Progenitor cell of endocrine pancreas (in vitro differentiated cells): ENCODE measurements at regions not wholly inside any gene's neighbourhood (a gene's known extent, or its start where the extent isn't known, plus 50 kb on each side); places are given as distances from the start of the nearest gene placed in this dataset.

Experiments used
- DNase-seq: peaks from one replicate; pipeline ENCODE4 v3.0.0; 2021; ENCODE audit warnings: low spot score; ENCODE audit not compliant: unreplicated experiment
- H3K27ac Mint-ChIP-seq: 2 replicates; pipeline ENCODE4 v1.8.0; 2021; ENCODE audit warnings: mild to moderate bottlenecking, moderate library complexity, mixed read lengths
- H3K27me3 Mint-ChIP-seq: 2 replicates; pipeline ENCODE4 v1.8.0; 2021; ENCODE audit warnings: mixed read lengths
- H3K36me3 Mint-ChIP-seq: 2 replicates; pipeline ENCODE4 v1.8.0; 2022; ENCODE audit warnings: mixed read lengths; ENCODE audit not compliant: insufficient read depth
- H3K4me1 Mint-ChIP-seq: 2 replicates; pipeline ENCODE4 v1.8.0; 2021; ENCODE audit warnings: low read depth, mixed read lengths
- H3K4me3 Mint-ChIP-seq: 2 replicates; pipeline ENCODE4 v1.8.0; 2021; ENCODE audit warnings: low read depth, mild to moderate bottlenecking, moderate library complexity, mixed read lengths
- H3K9me3 Mint-ChIP-seq: 2 replicates; pipeline ENCODE4 v1.8.0; 2021; ENCODE audit warnings: low read depth, mixed read lengths
- TF ChIP-seq, protein P1 (sequence below): fragments of 200-600 bp; sonication (generic); IDR thresholded peaks from one replicate; pipeline ENCODE4 v1.5.0; 2021; ENCODE audit warnings: antibody characterized with exemption, mild to moderate bottlenecking; ENCODE audit not compliant: unreplicated experiment

DNA sequence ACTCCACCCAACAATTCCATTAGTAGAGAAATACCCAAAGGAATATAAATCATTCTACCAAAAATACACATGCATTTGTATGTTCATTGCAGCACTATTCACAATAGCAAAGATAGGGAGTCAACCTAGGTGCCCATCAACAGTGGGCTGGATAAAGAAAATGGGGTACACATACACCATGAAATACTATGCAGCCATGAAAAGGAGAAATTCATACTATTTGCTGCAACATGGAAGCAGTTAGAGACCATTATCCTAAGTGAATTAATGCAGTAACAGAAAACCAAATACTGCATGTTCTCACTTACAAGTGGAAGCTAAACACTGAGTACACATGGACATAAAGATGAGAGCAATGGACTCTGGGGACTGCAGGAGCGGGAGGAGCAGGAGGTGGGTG, 72.4 kb upstream of the MBOAT1 start:
- H3K27ac Mint-ChIP-seq: no peak overlapping the region
- peaks cover 64% of the 10 kb centered on the region for H3K27me3 Mint-ChIP-seq
- TF ChIP-seq, protein P1, sequence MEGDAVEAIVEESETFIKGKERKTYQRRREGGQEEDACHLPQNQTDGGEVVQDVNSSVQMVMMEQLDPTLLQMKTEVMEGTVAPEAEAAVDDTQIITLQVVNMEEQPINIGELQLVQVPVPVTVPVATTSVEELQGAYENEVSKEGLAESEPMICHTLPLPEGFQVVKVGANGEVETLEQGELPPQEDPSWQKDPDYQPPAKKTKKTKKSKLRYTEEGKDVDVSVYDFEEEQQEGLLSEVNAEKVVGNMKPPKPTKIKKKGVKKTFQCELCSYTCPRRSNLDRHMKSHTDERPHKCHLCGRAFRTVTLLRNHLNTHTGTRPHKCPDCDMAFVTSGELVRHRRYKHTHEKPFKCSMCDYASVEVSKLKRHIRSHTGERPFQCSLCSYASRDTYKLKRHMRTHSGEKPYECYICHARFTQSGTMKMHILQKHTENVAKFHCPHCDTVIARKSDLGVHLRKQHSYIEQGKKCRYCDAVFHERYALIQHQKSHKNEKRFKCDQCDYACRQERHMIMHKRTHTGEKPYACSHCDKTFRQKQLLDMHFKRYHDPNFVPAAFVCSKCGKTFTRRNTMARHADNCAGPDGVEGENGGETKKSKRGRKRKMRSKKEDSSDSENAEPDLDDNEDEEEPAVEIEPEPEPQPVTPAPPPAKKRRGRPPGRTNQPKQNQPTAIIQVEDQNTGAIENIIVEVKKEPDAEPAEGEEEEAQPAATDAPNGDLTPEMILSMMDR: no peak
- H3K9me3 Mint-ChIP-seq: peaks cover 31% of the 10 kb centered on the region
- peaks cover 3% of the 10 kb centered on the region for H3K36me3 Mint-ChIP-seq
- no peak for DNase-seq
- no peak overlapping the region for H3K4me3 Mint-ChIP-seq
- peaks cover 2% of the 10 kb centered on the region for H3K4me1 Mint-ChIP-seq

DNA sequence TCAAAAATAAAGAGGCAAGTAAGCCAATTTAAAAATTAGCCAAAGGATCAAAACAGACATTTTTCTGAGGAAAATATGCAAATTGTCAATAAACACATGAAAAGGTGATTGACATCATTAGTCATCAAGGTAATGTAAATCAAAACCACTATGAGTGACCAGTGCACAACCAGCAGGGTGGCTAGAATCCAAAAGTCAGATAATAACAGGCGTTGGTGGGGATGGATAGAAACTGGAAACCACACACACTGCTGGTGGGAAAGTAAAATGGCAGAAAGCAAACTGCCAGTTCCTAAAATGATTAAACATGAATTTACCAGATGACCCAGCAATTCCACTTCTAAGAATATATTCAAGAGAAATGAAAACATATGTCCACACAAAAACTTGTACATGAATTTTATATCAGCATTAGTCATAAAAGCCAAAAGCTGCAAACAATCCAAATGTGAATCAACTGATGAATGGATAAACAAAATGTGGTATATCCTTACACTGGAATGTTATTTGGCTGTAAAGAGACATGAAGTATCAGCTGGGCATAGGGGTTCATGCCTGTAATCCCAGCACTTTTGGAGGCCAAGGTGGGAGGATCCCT, 74.8 kb upstream of the MBOAT1 start:
- H3K9me3 Mint-ChIP-seq: peaks cover 22% of the 10 kb centered on the region
- TF ChIP-seq, protein P1: no peak
- H3K36me3 Mint-ChIP-seq: peaks cover 3% of the 10 kb centered on the region
- H3K4me3 Mint-ChIP-seq: no peak overlapping the region
- H3K27me3 Mint-ChIP-seq: peaks cover 46% of the 10 kb centered on the region
- H3K4me1 Mint-ChIP-seq: no peaks in the 10 kb centered on the region
- no peak overlapping the region for H3K27ac Mint-ChIP-seq
- no peak for DNase-seq

DNA sequence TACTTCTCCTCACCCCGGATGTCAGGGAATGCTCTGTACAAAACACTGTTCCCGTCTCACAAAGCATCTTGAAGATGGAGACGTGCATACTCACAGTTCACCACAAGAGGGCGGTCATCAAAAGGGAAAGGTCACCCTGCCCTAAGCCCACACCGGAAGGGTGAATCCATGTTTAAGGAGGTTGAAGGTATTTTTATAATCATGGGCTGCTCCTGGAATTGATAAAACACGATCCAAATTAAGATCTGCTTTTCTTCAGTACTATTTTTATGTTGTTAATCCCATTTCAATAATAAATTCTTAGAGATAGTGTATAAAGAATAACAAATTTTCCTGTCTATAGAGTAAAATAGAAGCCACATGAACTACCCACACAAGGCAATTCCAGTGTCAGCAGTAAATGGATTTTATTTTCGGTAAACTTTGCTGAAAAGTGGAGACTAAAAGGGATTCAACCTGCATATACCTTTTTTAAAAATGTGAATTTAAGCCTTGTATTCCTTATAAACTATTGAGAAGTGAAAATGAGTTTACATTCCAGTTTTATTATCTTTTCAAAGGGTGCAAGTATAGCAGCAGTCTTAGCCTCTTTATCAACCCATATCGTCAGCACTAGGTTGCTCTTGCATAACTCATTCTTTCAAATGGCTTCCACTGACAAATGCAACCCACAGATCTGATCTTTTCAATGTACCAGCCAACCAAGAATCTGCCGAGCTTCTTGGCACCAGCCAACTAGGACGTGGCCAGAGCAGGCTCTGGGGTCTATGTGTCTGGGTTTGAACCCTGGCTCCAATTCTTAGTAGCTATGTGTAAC, 79.7 kb upstream of the MBOAT1 start:
- Mint-ChIP-seq H3K27me3 (peaks cover 20% of the 10 kb centered on the region), H3K36me3 (no peaks in the 10 kb centered on the region), H3K4me1 (no peaks in the 10 kb centered on the region), H3K27ac (no peak overlapping the region), H3K9me3 (no peaks in the 10 kb centered on the region), H3K4me3 (no peak overlapping the region)
- TF ChIP-seq, protein P1: peak; percentile 94
- DNase-seq: peak; percentile 65

DNA sequence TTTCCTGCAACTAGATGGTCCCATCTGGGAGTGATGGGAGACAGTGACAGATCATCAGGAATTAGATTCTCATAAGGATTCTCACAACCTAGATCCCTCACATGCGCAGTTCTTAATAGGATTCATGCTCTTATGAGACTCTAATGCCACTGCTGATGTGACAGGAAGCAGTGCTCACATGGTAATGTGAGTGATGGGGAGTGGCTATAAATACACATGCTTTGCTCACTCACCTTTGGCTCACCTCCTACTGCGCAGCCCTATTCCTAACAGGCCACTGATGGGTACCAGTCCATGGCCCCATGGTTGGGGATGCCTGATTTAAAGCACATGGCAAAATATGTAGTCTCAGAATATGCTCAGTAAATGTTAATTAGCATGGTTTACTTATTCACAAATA, 80.6 kb upstream of the MBOAT1 start:
- Mint-ChIP-seq H3K4me3 (no peak overlapping the region), H3K36me3 (no peaks in the 10 kb centered on the region), H3K27ac (no peak overlapping the region), H3K9me3 (peaks cover 4% of the 10 kb centered on the region), H3K27me3 (peaks cover 20% of the 10 kb centered on the region), H3K4me1 (no peaks in the 10 kb centered on the region)
- TF ChIP-seq, protein P1: no peak
- DNase-seq: no peak

DNA sequence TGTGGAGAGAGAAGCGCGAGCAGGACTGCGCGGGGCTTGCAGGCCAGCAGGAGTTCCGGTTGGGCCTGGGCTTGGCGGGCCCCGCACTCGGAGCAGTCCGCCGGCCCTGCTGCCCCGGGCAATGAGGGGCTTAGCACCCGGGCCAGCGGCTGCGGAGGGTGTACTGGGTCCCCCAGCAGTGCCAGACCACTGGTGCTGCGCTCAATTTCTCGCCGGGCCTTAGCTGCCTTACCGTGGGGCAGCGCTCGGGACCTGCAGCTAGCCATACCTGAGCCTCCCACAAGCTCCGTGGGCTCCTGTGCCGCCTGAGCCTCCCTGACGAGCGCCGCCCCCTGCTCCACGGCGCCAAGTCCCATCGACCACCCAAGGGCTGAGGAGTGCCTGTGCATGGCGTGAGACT, 89.0 kb upstream of the MBOAT1 start:
- Mint-ChIP-seq H3K4me1 (no peaks in the 10 kb centered on the region), H3K36me3 (no peaks in the 10 kb centered on the region), H3K9me3 (peaks cover 7% of the 10 kb centered on the region), H3K4me3 (no peak overlapping the region), H3K27me3 (peaks cover 7% of the 10 kb centered on the region), H3K27ac (no peak overlapping the region)
- TF ChIP-seq, protein P1: no peak
- no peak for DNase-seq
